T1000 (cell line): ENCODE measurements at regions not wholly inside any gene's neighbourhood (a gene's known extent, or its start where the extent isn't known, plus 50 kb on each side); places are given as distances from the start of the nearest gene placed in this dataset.

Experiments
- DNase-seq: peaks from one replicate; lab custom pipeline; 2025; ENCODE audit warnings: mixed read lengths; lab: John Stamatoyannopoulos, UW

DNA sequence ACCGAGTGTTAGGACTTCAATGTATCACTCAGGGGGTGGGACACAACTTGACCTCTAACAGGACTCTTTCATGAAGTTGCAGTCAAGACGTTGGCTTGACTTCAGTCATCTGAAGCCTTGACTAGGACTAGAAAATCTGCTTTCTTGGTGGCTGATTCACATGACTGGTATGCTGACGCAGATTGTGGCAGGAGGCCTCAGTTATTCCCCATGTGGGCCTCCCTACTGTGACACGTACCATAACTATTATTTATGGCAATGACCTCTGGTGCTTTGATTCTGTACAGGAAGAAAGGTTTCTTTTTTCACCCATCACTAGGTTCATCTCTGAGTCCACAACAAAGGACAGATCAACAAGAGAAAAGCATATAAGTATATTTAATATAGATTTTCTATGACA is 270.4 kb downstream of the NEDD1 start:
- peak; percentile 84 for DNase-seq

DNA sequence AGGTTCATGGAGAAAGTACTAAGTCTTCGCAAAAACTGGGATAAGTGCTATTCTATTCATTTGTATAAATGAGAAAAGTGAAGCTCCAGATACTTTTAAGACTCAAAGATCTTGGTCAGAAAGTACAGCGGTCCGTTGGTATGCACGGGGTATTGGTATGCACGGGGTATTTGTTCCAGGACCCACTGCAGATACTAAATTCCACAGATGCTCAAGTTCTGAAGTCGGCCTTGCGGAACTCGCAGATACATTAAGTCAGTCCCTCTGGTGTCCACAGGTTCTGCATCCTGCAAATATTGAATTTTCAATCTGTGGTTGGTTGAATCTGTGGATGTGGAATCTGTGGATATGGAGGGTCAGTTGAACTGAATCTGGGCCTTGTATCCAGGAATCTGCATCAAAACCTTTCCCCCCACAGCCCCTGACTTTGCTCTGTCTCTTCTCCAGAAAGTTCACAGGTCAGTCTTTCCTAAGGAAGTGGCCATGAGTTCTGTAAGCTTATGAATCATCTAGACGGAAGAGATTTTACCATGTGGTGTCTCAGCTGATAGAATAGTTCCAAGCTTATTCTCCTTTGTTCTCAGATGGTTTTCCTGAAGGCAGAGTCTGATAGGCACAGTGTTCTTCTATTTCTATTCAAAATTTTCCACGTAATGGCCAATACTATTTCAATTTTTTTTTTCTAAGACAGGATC is 274.7 kb downstream of the NEDD1 start:
- DNase-seq: no peak

DNA sequence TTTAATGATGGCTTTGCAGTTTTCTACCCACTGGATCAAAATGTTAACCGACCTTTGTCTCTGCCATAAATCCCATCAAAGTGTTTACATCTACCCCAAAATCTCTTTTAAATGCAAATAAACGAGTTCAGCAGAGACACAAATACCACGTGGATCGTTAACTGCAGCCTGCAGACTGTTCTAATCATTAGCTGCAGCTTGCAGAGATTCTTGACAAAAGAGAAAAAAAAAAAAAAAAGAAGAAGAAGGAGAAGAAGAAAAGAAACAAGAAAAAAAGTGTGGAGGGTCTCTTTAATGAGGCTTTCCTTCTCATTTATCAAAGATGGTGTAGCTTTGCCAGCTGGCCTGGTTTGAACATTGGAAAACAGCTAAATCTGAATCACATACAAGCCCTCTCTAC is 275.7 kb downstream of the NEDD1 start:
- no peak for DNase-seq

DNA sequence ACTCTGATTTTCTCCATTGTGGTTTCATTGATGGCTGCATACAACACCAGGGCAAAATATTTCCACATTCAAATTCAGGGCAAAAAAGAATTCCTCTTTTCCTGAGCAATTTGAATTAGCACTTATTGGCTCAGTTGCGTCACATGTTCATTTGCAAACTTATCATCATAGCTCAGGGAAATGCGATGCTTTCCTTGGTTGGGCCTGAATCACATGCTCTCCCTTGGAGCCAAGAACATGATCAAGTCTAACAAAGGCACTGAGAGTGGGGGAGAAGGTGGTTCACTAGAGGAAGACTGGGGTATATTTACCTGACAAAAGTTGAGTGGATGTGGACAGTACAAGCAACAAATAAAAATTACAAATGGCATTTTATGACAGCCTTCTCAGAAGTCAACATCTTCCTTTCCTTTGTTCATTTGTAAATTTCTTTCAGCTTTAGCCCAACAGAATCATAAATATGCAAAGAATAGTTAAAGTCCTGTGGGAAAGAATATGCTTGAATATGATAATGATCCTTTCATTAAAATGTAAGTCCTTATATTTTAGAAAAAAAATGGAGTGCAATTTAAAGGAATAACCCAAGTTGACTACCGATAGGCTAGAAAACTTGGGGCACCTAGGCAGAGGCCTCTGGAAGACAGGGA is 277.2 kb downstream of the NEDD1 start:
- DNase-seq: no peak

DNA sequence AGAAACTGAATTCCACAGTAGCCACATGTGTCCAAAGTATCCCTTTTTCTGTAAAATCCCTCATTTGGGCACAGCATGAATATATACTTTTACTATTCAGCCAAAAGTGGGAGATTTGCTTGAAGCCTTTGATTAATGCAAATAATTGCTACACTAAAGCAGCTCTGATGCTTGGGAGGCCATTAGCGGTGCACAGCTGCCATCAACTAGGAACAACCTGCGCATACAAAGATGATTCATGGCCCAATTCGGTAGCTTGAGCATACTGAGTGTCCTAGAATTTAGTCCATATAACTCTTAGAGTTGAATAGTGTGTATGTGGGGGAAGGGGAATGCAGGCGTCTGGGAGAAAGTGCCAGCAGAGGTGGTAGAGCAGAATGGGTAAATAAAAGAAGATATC is 277.0 kb upstream of the RMST start:
- DNase-seq: no peak

DNA sequence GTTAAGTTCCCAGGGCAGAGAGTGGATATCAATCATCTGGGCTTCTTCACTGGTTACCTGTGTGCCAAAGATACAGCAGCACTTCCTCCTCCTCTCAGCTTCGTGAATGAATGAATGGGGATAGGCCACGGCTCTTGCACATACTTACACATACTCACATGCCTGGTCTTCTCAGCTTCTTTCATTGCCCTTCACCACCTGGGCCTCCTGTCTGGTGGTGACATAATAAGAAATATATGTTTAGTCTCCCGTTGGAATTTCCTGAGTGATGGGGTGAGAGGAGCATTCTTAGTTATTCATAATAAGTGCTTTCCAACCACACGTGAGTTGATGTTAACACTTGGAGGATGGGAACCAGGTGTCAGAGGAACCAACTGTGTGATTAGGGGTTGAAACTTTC is 268.1 kb upstream of the RMST start:
- DNase-seq: no peak

DNA sequence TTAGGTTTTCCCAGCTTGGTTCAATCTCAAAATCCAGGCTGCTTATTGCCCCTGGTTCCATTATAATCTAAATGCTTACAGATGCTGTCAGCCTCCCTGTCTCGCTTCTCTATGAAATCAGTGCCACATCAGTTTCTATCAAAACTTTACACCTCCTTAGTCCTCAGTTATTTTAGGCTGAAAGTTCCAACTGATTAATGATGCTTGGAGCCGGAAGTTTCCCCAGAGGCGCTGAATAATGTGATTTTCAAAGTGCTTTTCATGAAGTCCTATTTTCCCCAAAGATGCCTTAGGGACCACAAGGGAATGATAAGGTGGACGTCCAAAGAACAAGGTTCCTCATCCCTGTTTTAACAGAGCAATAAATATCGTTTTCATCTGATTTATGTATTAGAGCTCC is 262.4 kb upstream of the RMST start:
- DNase-seq: no peak

DNA sequence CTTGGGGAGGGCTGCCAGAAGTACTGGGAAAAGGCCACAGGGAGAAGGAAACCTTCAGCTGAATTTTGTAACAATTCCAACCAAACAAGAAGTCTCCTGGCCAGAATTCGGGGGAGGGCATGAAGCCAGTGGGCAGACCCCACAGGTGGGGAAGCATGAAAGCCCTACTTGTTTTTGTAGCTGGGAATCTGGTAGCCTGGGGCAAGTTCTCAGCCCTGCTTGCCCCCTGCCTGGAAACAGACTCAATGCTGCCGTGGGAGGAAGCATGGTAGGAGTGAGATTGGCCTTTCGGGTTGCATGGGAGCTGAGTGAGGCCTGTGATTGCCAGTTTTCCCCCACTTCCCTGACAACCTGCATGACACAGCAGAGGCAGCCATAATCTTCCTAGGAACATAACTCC is 259.2 kb upstream of the RMST start:
- no peak for DNase-seq

DNA sequence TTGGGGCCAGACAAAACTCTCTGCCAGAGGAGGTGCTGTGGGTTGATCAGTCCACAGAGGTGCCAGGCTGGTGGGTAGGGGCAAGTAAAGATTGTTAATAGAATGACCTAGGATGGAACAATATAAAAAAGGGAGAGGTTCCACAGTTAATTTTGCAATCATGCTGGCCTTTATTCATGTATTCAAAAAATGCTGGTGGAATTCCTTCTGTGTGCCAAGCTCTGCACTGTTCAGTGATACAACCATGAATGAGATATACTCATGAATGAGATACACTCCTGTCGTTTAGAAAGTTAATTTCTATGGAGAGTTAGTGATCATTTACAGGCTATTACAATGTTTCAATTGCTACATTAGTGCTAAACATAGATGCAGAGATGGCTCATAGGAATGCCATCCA is 252.6 kb upstream of the RMST start:
- DNase-seq: no peak

DNA sequence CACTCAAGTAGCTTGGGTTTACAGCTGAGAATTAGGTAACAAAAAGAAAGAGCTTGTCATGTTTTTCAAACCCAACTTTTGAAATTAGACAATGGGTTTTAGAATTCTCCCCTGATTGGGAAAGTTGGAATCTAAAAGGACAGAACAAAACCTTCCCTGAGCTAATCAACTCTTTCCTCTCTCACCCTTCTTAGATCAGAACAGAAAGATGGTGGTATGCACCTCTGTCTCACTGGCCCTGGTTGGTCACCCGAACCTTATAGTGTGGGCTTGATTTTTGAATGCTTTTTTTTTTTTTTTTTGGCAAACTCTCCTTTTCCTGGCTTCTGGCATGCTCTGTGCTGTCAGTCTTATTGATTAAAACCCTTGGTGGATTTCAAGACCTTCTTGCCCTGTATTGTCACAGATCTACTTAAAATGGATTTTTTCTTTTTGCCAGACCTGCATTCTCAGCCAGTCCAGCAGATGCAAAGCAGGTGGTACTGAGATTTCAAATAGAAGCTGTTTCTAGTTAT is 251.1 kb upstream of the RMST start:
- DNase-seq: no peak

DNA sequence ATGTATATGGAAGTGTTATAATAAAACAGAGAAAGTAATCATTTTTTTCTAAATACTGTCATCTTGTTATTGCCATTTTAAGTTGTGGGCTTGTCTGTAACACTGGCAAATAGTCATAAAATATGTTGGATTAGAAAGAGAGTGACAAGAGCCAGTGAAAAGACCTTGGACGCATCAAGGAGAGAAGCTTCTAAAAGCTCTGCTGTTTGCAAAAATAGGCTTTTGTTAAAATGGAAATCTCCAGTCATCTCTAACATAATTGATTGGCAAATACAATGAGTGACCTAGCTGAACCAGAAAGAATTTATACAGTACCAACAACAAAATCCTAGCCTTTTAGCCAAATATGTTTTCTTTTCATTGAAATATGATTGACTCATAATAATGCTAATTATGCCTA is 245.8 kb upstream of the RMST start:
- DNase-seq: no peak

DNA sequence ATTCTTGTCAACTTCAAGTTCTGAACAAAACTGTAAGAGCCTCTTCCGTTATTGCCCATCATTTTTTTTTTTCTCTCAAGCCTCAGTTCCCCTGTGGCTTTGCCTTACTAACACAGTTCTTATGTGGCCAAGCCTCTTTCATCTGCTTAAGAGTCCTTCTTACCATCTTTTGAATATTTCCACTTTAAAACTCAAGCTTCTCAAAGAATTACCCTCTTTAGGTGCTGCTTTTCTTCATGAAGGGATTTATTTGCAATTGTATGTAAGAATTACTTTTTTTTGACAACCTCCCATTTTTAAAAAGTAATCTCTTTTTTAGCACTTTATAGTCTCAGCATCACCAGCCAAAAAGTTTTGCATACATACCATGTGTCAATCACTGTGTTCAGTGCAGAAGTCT is 240.2 kb upstream of the RMST start:
- DNase-seq: no peak

DNA sequence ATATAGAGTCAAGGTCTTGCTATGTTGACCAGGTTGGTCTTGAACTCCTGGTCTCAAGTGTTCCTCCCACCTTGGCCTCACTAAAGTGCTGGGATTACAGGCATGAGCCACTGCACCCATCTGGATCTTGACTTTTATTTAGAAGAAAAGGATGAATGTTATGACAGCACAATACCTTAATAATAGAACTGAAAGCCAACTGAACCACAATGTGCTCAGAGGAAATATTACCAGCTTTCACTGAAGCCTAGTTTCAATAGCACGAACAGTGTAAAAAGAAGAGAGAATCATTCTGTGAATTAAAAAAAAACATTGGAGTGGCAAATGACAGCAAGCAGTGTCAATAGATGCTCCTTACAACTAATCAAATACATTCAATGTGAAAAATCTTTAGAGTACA is 239.2 kb upstream of the RMST start:
- no peak for DNase-seq

DNA sequence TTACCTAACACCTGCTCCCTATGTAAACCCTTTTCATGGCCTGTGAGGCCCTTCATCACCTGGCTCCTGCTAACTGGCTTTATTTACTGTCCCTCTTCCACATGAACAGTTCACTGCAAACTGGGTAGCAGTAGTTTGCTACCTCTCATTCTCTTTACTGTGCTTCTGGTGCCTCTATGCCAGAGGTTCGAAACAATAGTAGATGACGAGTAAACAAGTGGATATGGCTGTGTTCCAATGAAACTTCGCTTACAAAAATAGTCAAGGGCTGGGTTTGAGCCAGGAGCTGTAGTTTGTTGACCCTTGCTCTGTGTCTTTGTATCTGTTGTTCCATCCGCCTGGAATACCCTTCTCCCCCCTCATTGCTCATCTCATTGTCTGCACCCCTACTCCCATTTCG is 233.6 kb upstream of the RMST start:
- DNase-seq: no peak

DNA sequence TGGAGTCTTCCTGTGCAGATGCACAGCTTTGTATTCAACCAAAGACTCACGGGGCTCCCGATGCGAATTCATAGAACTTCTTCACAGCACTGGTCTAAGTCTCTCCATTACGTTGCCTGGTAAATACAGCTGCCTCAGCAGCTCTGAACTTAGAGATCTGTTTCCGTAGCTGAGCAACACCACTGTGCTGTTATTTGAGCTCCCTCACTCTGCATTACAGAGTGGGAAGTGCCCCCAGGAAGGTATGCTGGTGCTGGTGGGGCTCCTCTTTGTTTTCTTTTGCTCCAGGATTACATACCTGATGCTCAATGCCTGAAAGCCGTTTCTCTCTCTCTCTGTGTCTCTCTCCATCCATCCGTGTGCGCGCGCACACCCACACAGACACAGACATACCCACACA is 227.5 kb upstream of the RMST start:
- no peak for DNase-seq

DNA sequence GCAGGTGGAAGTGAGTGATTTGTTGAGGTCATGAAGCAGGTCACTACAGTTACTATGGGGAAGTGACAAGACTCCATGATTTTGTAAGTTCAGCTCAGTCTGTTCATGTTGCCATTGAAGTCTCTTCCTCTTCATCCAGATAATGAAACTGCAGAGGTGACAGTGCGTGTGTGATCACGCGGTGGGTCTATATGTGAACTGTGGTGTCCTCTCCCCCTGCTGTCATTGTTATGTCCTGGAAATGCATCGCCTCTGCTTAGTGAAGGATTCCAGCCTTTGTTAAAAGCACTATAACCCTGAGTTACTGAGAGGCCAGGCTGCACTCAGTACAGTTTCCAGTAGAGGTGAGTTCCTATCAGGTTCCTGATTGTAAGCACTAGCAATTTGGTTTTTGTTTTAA is 216.2 kb upstream of the RMST start:
- no peak for DNase-seq

DNA sequence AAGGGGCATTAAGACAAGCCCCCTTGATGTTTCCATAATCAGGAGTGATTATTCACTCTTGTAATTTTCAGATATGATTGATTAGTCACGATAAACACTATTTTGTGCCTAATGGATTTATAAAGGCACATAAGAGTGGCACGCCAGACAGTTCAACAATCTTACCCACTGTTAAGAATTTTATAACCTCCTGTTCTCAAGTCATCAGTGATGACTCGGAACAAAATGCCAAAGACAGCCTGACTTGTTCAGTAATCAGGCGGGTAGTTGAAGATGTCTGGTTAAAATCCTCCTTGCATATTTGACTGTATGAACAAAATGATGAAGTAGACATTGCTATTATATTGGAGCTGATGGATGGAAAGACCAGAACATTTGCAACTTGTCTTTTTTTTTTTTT is 212.1 kb upstream of the RMST start:
- no peak for DNase-seq

DNA sequence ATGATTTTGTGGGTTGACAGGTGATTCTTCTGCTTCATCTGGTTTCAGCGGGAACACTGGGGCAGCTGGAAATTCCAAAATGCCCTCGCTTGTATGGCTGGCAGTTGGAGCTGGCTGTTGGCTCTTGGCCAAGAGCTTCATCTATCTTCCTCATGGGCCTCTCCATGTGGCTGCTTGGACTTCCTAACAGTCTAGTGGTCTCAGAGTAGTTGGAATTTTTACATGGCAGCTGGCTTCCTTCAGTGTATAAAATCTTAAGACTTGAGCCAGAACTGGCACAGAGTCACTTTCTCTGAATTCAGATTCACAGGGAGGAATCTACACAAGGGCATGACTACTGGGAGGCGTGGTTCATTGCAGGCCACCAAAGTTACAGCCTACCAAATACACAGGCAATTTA is 204.9 kb upstream of the RMST start:
- DNase-seq: no peak

DNA sequence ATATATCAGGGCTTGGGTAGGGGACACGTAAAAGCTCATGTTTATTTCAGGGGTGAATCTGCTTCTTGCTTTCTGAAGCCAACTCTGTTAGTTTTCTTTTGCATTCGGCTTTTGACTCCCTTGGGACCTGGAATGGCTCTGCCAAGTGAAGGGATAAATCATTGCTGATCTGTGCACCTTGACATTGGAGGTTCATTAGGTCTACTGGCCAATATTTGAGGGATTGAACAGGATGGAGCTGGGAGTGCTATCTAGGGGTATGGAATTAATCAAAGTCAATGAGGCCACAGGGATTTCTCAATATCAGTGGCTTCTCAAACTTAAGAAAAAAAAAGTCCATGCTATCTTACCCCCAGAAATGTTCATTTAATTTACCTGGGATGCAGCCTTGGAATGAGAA is 203.5 kb upstream of the RMST start:
- no peak for DNase-seq

DNA sequence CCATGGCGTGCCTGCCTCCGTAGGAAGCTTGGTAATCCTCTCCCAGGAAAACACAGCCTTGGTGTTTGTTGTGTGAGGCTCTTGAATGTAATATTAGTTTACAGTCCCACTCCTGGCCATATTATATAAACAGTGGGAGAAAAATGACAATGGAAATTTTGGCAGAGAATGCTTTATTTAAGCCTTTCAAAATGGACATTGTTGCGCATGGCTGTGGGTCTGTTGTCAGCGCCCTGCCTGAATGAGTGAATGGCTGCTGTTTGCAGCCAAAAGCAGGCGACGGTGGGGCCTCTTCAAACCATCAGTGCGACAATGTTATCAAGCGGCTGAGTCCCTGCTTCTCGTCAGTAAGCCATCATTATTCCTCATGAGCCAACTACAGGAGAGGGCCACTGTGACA is 201.8 kb upstream of the RMST start:
- no peak for DNase-seq

DNA sequence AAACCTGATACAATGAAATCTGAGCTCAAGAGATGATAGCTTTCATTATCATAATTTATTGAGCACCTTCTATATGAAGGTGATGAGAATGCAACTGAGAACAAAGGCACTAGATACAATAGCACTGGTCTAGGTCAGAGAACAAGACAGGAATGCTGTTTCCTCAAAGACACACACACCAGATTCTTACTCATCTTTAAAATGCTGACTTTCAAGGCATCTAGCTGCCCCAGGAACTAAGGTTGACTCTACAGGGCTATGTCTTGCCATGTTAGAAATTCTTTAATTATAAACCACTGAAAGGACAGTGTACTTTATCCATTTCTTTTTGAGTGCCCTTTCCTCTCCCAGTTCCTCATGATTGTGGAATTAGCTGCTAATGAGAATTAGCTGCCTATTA is 195.4 kb upstream of the RMST start:
- DNase-seq: no peak

DNA sequence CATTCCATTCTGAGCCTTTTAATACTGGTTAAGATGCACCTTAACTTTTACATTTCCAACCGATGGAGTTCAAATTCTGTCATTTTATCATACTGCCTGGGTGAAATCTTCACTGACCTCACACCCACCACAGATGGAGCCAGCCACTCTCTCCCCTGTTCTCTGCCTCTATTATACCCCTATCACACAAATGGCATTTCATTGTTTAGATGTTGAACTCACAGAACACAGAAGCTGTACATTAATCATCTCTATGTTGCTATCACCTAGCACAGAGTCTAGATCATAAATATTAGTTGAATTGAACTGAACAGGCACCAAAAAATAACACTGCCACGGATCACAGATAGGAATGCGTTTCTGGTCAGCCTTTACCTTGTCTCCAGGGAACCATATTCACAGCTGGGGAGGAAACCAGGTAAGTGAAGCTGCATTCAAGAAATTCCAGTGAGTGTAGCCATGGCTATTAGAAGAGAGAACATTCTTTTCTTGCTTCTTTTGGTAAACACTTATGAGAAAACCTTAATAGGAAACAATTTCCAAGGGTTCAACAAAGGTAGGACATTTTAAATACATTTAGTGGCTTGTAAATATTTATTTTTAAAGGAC is 194.9 kb upstream of the RMST start:
- DNase-seq: no peak

DNA sequence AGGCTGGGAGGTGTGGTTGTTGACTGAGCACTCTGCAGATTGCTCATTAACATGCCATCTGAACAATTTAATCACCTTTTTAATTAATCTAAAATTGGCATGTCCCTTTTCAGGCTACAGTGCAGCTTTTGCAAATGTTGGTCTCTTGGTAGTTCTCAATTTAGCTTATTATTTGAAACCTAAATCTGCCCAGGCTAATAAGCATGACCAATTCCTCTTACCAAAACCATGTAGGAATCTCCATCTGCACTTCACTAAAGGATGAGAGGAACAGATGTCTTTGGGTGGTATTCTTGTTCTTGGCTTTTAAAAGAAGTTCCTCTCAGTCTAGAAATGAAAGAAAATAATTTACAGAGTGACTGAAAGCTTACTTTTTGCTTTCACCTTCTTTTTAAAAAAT is 190.1 kb upstream of the RMST start:
- no peak for DNase-seq

DNA sequence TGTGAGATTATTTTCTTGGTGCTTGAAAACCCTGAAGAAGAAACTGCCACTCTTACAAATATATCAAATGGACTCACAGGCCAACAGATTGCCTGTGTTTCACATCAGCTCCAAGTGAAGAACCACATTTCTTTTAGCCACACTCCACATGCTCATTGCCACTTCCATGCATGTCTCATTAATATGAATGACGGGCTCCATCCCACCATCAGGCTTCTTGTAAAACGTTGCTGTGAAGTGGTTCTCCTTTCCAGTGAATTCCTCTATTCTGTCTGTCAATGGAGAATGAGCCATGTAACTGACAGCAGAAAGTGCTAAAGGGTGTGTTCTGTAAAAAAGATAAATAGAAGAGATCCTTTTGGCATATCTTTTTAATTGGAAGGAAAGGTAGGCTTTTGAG is 188.2 kb upstream of the RMST start:
- no peak for DNase-seq
